Spleen (tissue), 7 donors: ENCODE measurements at regions not wholly inside any gene's neighbourhood (a gene's known extent, or its start where the extent isn't known, plus 50 kb on each side); places are given as distances from the start of the nearest gene placed in this dataset.

ENCODE experiments used
- POLR2A ChIP-seq, 3 donors: fragments of 450-650 bp; IDR thresholded peaks; one replicate each; pipeline ENCODE4 v1.5.1; 2017; ENCODE audit warnings: antibody characterized with exemption in 3 of 3, mild to moderate bottlenecking in 1 of 3
- POLR2AphosphoS5 ChIP-seq, 3 donors: sonication (generic); formaldehyde crosslinking; IDR thresholded peaks; one replicate each; pipeline ENCODE4 v1.5.1; 2017; ENCODE audit warnings: antibody characterized with exemption in 3 of 3
- TF ChIP-seq, protein P1 (sequence below), 11 experiments: fragments of 200-600 bp in 7 of 11; fragments of 450-650 bp in 4 of 11; sonication (generic) in 4 of 11; IDR thresholded peaks in 8 of 11; conservative IDR thresholded peaks in 3 of 11; 1 replicate in 7 of 11; 2 replicates in 4 of 11; pipeline versions ENCODE4 v1.4.0 to v1.8.0; 2016 to 2021; ENCODE audit warnings: antibody characterized with exemption in 11 of 11, inconsistent platforms in 4 of 11, mild to moderate bottlenecking in 1 of 11
- donor health status: DM: no; HTN: no; CAD: no; lungs with moderate emphysema.
- donor health status: DM: no; HTN: no; CAD: no.
- donor health status: DM: no; HTN: no; CAD: no.

DNA sequence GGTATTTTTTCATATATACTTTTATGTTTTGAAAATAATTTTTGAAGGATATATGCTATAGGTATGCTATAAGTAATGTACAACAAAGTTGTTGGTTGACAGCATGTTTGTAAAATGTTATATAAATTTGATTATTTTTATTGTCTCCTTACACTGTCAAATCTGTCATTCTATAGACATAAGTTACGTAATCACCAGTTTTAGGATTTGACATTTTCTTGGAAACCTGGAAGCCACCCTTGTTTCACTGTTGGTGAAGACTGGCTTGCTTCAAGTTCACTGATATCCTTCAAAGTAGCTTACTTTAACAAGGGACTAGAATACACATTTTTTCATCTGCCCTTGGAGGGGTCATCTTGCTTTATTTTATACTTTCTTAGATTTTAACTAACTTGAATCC lies 1288.6 kb upstream of the EYS start:
- TF ChIP-seq, protein P1, sequence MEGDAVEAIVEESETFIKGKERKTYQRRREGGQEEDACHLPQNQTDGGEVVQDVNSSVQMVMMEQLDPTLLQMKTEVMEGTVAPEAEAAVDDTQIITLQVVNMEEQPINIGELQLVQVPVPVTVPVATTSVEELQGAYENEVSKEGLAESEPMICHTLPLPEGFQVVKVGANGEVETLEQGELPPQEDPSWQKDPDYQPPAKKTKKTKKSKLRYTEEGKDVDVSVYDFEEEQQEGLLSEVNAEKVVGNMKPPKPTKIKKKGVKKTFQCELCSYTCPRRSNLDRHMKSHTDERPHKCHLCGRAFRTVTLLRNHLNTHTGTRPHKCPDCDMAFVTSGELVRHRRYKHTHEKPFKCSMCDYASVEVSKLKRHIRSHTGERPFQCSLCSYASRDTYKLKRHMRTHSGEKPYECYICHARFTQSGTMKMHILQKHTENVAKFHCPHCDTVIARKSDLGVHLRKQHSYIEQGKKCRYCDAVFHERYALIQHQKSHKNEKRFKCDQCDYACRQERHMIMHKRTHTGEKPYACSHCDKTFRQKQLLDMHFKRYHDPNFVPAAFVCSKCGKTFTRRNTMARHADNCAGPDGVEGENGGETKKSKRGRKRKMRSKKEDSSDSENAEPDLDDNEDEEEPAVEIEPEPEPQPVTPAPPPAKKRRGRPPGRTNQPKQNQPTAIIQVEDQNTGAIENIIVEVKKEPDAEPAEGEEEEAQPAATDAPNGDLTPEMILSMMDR (IDR thresholded peaks at IDR 0.05 in 8 of 11, conservative IDR thresholded peaks at IDR 0.05 in 3 of 11), result no peak
- TF ChIP-seq POLR2A (IDR thresholded peaks at IDR 0.05) (no peak), POLR2AphosphoS5 (IDR thresholded peaks at IDR 0.05) (no peak)
